A673 (cell line): ENCODE measurements at regions not wholly inside any gene's neighbourhood (a gene's known extent, or its start where the extent isn't known, plus 50 kb on each side); places are given as distances from the start of the nearest gene placed in this dataset.

Source experiments
- BruUV-seq: library from RNA; stranded (reverse); fragments of 400-500 nt; replicated peaks from 2 replicates; lab custom pipeline; 2021; lab: Mats Ljungman, UMichigan
- CTCF ChIA-PET: fragments of 300-600 bp; sonication (Branson Sonifier 250); formaldehyde crosslinking; loops from one replicate; lab custom pipeline; 2022; ENCODE audit warnings: antibody characterized with exemption; lab: Charles Lee
- POLR2A ChIA-PET: fragments of 300-600 bp; sonication (Branson Sonifier 250); formaldehyde crosslinking; loops from one replicate; lab custom pipeline; 2022; ENCODE audit warnings: antibody characterized with exemption; ENCODE audit not compliant: low non-redundant PET; lab: Charles Lee
- DNase-seq: peaks from one replicate; pipeline ENCODE4 v3.0.0-alpha.2; 2015; ENCODE audit warnings: low spot score
- H3K27ac ChIP-seq: fragments of 200-600 bp; sonication (generic); 2 replicates; pipeline ENCODE4 v1.5.1; 2016; ENCODE audit warnings: mixed run types, low read depth, mild to moderate bottlenecking, mixed read lengths, antibody characterized with exemption, low read length; ENCODE audit not compliant: poor library complexity, severe bottlenecking
- H3K27me3 ChIP-seq: fragments of 200-600 bp; sonication (generic); replicated peaks from 2 replicates; pipeline ENCODE4 v1.6.1; 2017; ENCODE audit warnings: mixed run types, low read depth, mild to moderate bottlenecking, mixed read lengths, antibody characterized with exemption, low read length; ENCODE audit not compliant: insufficient read depth, poor library complexity
- H3K36me3 ChIP-seq: fragments of 200-600 bp; sonication (generic); 2 replicates; pipeline ENCODE4 v1.6.1; 2016; ENCODE audit warnings: mixed run types, mild to moderate bottlenecking, mixed read lengths, antibody characterized with exemption, low read length; ENCODE audit not compliant: insufficient read depth, poor library complexity, severe bottlenecking
- H3K4me1 ChIP-seq: fragments of 200-600 bp; sonication (generic); 2 replicates; pipeline ENCODE4 v1.6.1; 2017; ENCODE audit warnings: mixed run types, mild to moderate bottlenecking, mixed read lengths, antibody characterized with exemption, low read length; ENCODE audit not compliant: insufficient read depth, poor library complexity, severe bottlenecking
- H3K4me3 ChIP-seq: fragments of 200-600 bp; sonication (generic); 2 replicates; pipeline ENCODE4 v1.5.1; 2016; ENCODE audit warnings: low read depth, mixed run types, mild to moderate bottlenecking, mixed read lengths, low read length; ENCODE audit not compliant: poor library complexity, severe bottlenecking
- H3K9me3 ChIP-seq: fragments of 200-600 bp; sonication (generic); 2 replicates; pipeline ENCODE4 v1.6.1; 2016; ENCODE audit warnings: mixed run types, low read depth, mild to moderate bottlenecking, mixed read lengths, antibody characterized with exemption, low read length; ENCODE audit not compliant: poor library complexity, severe bottlenecking
- EZH2 ChIP-seq: fragments of 200-600 bp; sonication (generic); IDR thresholded peaks from 2 replicates; pipeline ENCODE4 v1.6.1; 2017; ENCODE audit warnings: borderline replicate concordance, low read depth, mild to moderate bottlenecking, mixed read lengths, antibody characterized with exemption, low read length; ENCODE audit not compliant: poor library complexity, severe bottlenecking
- intact Hi-C: fragments of 100-400 bp; cut with micrococcal nuclease; formaldehyde crosslinking; loops from one replicate; pipeline ENCODE4 v1.10.0; 2022; ENCODE audit not compliant: unreplicated experiment
- TF ChIP-seq, protein P1 (sequence below): fragments of 300-800, 200-600 bp; sonication (generic); conservative IDR thresholded peaks from 2 replicates; pipeline ENCODE4 v1.5.1; 2017; ENCODE audit warnings: low read depth, mild to moderate bottlenecking, antibody characterized with exemption, low read length, moderate library complexity, mixed read lengths

DNA sequence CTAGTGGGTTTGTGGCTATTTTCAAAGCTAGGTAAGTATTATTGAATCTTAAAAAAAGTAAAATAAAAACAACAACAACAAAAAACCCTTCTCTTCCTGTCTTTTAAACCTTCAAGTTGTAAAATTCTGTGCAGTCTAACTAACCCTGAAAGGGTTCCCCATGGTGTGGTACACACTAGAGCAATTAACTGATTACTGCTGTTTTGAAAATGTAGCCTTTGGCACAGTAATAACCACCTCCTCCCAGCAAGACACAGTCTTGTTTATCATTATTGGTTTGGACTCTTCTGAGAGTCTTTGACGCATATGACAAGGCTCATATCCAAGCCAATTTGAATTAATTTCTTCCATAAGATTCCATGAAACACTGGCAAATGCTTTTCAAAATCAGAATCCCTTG, 2184.6 kb upstream of the PIK3C3 start:
- H3K27ac ChIP-seq: no peak overlapping the region
- H3K4me1 ChIP-seq: peaks cover 10% of the 10 kb centered on the region
- POLR2A ChIA-PET: no interaction called here
- no peaks in the 10 kb centered on the region for H3K36me3 ChIP-seq
- H3K4me3 ChIP-seq: no peak overlapping the region
- BruUV-seq: no TSS peak
- intact Hi-C loops: no loop called here
- CTCF ChIA-PET: no interaction called here
- peak; percentile 52 for DNase-seq
- no peaks in the 10 kb centered on the region for H3K9me3 ChIP-seq
- H3K27me3 ChIP-seq: no peaks in the 10 kb centered on the region
- TF ChIP-seq EZH2: no peak
- TF ChIP-seq, protein P1, sequence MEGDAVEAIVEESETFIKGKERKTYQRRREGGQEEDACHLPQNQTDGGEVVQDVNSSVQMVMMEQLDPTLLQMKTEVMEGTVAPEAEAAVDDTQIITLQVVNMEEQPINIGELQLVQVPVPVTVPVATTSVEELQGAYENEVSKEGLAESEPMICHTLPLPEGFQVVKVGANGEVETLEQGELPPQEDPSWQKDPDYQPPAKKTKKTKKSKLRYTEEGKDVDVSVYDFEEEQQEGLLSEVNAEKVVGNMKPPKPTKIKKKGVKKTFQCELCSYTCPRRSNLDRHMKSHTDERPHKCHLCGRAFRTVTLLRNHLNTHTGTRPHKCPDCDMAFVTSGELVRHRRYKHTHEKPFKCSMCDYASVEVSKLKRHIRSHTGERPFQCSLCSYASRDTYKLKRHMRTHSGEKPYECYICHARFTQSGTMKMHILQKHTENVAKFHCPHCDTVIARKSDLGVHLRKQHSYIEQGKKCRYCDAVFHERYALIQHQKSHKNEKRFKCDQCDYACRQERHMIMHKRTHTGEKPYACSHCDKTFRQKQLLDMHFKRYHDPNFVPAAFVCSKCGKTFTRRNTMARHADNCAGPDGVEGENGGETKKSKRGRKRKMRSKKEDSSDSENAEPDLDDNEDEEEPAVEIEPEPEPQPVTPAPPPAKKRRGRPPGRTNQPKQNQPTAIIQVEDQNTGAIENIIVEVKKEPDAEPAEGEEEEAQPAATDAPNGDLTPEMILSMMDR: no peak

DNA sequence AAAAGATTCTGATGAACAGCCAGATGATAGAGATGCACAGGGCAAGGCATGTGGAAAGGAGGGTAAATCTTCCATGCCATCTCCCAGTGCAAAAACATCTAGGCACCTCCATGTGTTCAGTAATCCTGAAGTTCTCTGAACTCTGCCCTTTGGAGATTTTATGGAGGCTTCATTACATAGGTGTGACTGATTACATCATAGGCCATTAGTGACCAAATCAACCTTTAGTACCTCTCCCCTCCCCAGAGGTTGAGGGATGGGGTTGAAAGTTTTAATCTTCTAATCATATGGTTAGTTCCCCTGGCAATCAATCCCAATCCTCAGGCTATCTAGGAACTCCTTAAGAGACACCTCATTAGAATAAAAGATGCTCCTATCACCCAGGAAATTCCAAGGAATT, 2190.2 kb upstream of the PIK3C3 start:
- no peaks in the 10 kb centered on the region for H3K36me3 ChIP-seq
- ChIA-PET POLR2A (no interaction called here), CTCF (no interaction called here)
- BruUV-seq: no TSS peak
- no peaks in the 10 kb centered on the region for H3K9me3 ChIP-seq
- H3K27ac ChIP-seq: no peak overlapping the region
- no peak overlapping the region for H3K4me3 ChIP-seq
- TF ChIP-seq EZH2: no peak
- TF ChIP-seq, protein P1: no peak
- H3K4me1 ChIP-seq: peaks cover 1% of the 10 kb centered on the region
- no peaks in the 10 kb centered on the region for H3K27me3 ChIP-seq
- DNase-seq: no peak
- intact Hi-C loops: no loop called here

DNA sequence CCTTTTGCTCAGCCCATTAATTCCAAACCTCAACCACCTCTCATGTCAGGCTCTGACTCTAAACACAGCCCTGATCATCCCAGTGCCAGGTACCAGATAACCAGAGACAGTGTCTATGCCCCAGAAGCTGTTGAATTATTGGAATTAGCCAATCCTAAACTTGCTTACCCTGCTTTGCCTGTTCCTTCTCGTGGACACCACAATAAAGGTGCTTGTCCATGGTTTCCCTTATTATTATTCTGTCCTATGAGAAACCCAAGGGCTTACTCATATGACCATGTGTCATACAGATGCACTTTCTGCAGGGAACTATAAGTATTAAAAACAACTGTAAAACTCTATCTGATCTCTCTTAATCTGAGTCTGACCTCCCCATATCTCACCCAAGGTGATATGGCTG, 2193.8 kb upstream of the PIK3C3 start:
- H3K27me3 ChIP-seq: no peaks in the 10 kb centered on the region
- intact Hi-C loops: no loop called here
- no peak for DNase-seq
- ChIA-PET CTCF (no interaction called here), POLR2A (no interaction called here)
- H3K4me3 ChIP-seq: no peak overlapping the region
- peaks cover 3% of the 10 kb centered on the region for H3K9me3 ChIP-seq
- TF ChIP-seq, protein P1: no peak
- no peak for TF ChIP-seq EZH2
- BruUV-seq: no TSS peak
- no peak overlapping the region for H3K27ac ChIP-seq
- H3K36me3 ChIP-seq: no peaks in the 10 kb centered on the region
- no peaks in the 10 kb centered on the region for H3K4me1 ChIP-seq
